ENCODE measurements at regions not wholly inside any gene's neighbourhood (a gene's known extent, or its start where the extent isn't known, plus 50 kb on each side); places are given as distances from the start of the nearest gene placed in this dataset.

DNA sequence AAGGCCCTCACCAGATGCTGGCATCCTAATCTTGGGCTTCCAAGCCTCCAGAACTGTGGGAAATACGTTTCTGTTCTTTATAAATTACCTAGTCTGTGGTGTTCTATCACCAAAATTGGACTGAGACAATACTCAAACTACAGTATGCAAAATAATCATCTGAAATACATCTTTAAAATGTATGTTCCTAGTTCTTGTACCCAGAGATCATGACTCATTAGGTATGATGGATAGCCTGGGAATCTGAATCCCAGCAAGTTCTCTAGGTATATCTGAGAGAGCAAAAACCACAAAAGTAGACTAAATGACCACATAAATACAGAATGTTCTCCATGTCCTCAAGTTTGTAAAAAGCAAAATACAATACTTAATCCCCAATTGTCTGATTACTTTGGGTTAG lies 166.3 kb downstream of the YIPF5 start:
- TF ChIP-seq RAD21 (IDR thresholded peaks at IDR 0.05; ENCODE audit: low read depth) = no peak
- no peak for TF ChIP-seq MAX (IDR thresholded peaks at IDR 0.05)
- no peak for TF ChIP-seq YY1 (IDR thresholded peaks at IDR 0.05; ENCODE audit: low read depth)
- TF ChIP-seq NFIC (IDR thresholded peaks at IDR 0.05) = no peak
- TF ChIP-seq CREB1 (IDR thresholded peaks at IDR 0.05; ENCODE audit: low read depth) = no peak
- no peak for TF ChIP-seq EP300 (IDR thresholded peaks at IDR 0.05; ENCODE audit: borderline replicate concordance)
- no peak for TF ChIP-seq TEAD4 (IDR thresholded peaks at IDR 0.05)
- TF ChIP-seq FOXM1 (IDR thresholded peaks at IDR 0.05; ENCODE audit: borderline replicate concordance, low read depth) = no peak
- TF ChIP-seq, protein P1, sequence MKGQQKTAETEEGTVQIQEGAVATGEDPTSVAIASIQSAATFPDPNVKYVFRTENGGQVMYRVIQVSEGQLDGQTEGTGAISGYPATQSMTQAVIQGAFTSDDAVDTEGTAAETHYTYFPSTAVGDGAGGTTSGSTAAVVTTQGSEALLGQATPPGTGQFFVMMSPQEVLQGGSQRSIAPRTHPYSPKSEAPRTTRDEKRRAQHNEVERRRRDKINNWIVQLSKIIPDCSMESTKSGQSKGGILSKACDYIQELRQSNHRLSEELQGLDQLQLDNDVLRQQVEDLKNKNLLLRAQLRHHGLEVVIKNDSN (IDR thresholded peaks at IDR 0.05) = no peak
- TF ChIP-seq CEBPB (IDR thresholded peaks at IDR 0.05) = no peak
- TF ChIP-seq REST (IDR thresholded peaks at IDR 0.05; ENCODE audit: low read depth) = no peak
- TF ChIP-seq TCF12 (IDR thresholded peaks at IDR 0.05; ENCODE audit: low read depth) = no peak
- TF ChIP-seq TAF1 (IDR thresholded peaks at IDR 0.05; ENCODE audit: low read depth) = no peak
- TF ChIP-seq ZBTB7A (IDR thresholded peaks at IDR 0.05; ENCODE audit: low read depth) = no peak

Data from Ishikawa (cell line).